Keratinocyte (primary cell): ENCODE measurements at regions not wholly inside any gene's neighbourhood (a gene's known extent, or its start where the extent isn't known, plus 50 kb on each side); places are given as distances from the start of the nearest gene placed in this dataset.

ENCODE experiments used
- CTCF ChIP-seq, 3 experiments: IDR thresholded peaks in 1 of 3; conservative IDR thresholded peaks in 1 of 3; optimal IDR thresholded peaks in 1 of 3; 2 replicates in 2 of 3; 3 replicates in 1 of 3; pipeline versions ENCODE3 to v1.5.1; 2011; ENCODE audit warnings: low read length in 3 of 3, mild to moderate bottlenecking in 3 of 3, moderate library complexity in 2 of 3, control low read depth in 1 of 3, inconsistent platforms in 1 of 3; ENCODE audit not compliant: insufficient read depth in 2 of 3; ENCODE audit errors: extremely low read depth in 1 of 3
- EZH2 ChIP-seq: IDR thresholded peaks from one replicate; pipeline ENCODE4 v1.6.1; 2012; ENCODE audit warnings: inconsistent platforms, mild to moderate bottlenecking, low read length, moderate library complexity

- TF ChIP-seq CTCF (optimal IDR thresholded peaks at IDR 0.05 in 1 of 3, IDR thresholded peaks at IDR 0.05 in 1 of 3, conservative IDR thresholded peaks at IDR 0.05 in 1 of 3; ENCODE audit: extremely low read depth in 1 of 3, insufficient read depth in 2 of 3, low read length in 3 of 3) (no peak), EZH2 (no peak)
Observed at GRCh38 chr2:7649461-7650228, 732.4 kb downstream of the RNF144A start.
